GM21381 (cell line): ENCODE measurements at regions not wholly inside any gene's neighbourhood (a gene's known extent, or its start where the extent isn't known, plus 50 kb on each side); places are given as distances from the start of the nearest gene placed in this dataset.
"Not testable (repeated sequence)": the region's sequence is repeated elsewhere in the genome, so short reads cannot be mapped to it uniquely, and the experiment has no call there.

Experiments
- ATAC-seq: cut with Tn5 transposase; IDR thresholded peaks from one replicate; pipeline ENCODE4 v1.9.1; 2021; ENCODE audit warnings: mild to moderate bottlenecking, moderate library complexity; ENCODE audit not compliant: unreplicated experiment

DNA sequence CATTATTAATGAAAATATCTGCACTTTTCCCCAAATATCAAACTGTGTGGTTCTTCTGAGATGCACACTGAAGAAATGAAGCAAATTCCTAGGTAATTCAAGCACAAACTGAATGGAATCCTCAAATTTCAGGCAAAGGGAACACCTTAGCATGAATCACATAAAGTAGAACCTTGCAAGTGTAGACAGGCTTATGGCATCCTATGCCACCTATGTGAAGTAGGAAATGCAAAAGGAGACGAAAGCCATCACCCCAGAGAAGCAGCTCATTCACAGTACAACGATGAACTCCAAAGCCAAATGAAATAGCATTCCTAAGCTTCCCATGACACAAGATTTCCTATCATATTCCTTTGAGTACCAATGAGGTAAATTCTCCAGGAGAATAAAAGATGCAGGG lies 461.2 kb upstream of the RUNX1 start:
- ATAC-seq = no peak

DNA sequence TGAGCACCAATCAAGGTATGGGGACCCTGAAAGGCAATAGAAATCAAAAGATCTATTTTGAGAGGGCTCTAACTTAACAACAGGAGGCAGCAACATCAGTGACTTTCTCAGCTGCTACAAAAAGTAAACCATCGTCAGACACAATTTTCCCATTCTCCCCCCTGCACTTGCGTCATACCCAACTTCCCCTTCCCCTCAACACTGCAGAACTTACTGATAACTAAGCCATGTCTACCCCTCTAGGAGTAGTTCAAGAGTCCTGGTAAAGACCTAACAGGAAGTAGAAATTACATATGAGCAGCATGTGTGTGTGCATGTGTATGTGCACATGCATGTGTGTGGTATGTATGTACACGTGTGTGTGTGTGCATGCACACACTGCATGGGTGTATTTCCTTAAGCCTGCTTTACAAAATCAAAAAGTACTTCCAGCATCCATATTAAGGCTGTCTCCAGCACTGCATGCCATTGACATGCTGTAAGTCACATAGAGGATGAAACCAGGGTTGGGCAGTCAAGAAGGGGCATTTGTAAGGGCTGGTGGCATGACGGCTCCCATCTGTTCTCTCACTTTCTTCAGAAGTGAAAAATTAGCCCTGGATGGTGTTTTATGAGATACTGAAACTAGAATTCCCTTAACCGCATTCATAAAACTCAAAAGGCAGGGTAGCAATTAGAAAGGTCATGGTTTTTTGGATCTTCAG lies 460.1 kb upstream of the RUNX1 start:
- ATAC-seq = no peak

- no peak for ATAC-seq
Observed at GRCh38 chr21:35508139-35508888, 459.2 kb upstream of the RUNX1 start.

DNA sequence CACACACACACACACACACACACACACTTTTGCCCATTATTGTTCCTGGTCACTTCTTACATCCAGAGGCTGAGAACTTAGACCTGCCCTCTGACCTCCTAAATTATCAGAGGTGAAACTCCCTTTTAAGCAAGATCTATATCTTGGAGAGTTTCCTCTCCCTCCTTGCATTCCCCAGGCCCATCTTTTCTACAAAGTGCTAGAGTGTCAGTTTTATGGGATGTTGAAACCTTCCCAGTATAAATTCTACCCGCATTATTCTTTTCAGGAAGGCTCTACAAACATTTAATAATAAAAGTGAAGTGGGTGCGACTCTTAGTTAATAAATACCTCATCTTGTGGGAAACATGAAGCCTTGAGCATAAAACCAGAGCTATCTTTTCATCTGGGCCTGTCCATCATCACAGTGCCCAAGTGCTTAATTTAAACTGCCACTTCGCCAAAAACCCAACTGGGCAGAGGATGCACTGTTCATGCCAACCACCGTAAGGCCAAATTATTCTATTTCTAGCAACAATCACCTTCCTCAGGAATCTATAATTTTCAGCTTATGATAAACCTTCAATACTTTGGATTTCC lies 458.2 kb upstream of the RUNX1 start:
- ATAC-seq = no peak

DNA sequence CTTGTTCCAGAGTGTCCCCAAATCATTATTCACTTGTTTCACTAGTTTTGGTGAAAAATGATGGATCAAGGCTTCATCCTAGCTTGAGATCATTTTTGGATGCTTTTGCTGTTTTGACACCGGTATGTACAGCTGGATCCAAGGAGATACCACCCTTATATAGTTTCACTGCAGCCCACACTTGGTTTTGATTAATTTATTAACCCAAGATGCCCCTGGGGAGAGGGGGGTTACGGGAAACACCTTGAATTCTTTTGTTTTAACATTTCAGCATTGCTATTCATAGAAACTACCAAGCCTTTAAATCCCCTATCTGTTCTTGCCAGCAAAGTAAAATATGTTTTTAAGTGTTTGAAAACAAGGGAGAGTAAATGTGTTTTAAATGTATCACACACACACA lies 457.7 kb upstream of the RUNX1 start:
- no peak for ATAC-seq

GRCh38 chr21:35506352-35506751 lies 457.2 kb upstream of the RUNX1 start:
- no peak for ATAC-seq

GRCh38 chr21:35504951-35505466 lies 455.9 kb upstream of the RUNX1 start:
- ATAC-seq = no peak

GRCh38 chr21:35504277-35504676 lies 455.2 kb upstream of the RUNX1 start:
- ATAC-seq = no peak

DNA sequence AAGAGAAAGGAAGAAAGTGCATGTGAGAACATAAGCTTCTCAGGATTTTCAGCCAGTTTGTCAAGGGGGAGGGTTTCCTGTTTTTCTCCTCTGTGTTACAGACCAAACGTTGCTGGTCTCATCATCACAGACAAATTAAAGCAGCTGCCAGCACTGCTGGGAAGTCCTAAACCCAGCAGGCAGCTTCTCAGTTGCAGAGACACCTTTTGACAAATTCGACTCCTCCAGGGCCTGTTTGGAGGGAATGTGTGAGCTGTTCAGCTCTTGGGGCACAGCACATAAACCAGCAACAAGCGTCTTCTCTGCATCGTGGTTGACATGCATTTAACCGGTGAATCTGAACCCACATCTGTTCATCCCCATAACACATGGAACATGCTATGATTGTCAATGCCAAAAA lies 454.6 kb upstream of the RUNX1 start:
- no peak for ATAC-seq

DNA sequence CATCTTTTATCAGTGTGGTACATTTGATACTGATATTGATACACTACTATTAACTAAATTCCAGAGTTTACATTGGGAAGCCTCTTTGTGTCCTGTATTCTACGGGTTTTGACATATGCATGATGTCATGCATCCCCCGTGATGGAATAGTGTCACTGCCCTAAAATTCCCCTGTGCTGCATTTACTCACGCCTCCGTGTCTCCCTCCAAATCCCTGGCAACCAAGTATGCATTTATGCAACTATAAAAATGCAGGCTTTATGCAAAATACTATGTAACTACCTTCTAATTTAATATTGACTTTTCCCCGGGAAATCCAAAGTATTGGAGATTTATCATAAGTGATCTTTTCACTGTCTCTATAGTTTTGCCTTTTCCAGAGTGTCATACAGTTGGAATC lies 453.7 kb upstream of the RUNX1 start:
- no peak for ATAC-seq

DNA sequence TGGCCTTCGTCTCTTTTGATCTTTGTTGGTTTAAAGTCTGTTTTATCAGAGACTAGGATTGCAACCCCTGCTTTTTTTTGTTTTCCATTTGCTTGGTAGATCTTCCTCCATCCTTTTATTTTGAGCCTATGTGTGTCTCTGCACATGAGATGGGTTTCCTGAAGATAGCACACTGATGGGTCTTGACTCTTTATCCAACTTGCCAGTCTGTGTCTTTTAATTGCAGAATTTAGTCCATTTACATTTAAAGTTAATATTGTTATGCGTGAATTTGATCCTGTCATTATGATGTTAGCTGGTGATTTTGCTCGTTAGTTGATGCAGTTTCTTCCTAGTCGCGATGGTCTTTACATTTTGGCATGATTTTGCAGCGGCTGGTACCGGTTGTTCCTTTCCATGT lies 448.4 kb upstream of the RUNX1 start:
- not testable (repeated sequence) for ATAC-seq

DNA sequence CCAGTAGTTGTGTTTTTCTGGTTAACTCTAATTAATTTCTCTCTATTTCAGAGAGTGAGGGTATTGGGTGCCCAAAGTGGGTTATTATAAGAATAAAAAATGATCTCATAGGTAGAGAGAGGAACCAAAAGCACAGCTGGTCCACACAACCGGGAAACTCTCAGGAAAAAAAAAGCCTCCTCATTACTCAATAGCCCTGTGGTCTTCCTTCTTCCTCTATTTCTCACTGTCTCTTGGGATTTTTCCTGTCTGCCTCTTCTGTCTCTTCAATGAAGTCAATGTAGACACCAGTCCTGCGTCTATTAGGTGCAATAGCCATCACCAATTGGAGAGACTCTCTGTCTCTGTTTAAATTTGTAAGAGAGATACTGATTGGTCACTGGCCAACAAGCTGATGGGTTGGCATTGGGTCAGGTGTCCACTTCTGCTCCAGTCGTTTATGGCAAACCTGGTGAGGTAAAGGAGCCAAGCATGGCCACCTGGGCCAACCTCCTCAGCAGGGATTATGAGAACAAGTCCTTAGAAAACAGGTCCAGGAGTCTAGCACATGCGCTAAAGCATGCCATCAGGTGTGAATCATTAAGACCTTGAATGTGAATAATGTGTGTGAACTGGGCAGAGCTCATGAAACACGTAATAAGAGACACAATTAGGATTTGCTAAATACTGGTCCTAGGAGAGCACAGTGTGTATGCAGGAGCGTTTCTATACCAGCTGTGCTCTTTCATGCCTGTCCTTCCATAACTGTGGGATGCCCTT lies 443.0 kb upstream of the RUNX1 start:
- no peak for ATAC-seq

DNA sequence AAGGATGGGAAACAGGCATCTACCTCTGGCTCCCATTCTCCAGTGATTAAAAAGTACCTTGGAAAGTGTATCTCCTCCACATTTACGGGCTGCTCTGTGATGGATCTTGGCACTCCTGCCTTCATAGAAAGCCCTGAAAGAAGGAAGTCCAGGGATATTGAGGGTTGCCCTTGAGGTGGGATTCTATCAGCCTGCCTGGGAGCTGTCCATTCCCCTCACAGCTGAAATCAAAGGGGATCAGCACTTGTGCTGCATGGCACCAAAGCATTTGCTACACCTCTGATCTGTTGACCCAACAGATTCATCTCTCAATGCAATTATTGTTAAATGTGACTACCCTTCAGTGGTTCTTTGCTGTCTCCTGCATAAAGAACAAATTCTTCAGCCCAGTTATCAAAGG lies 442.0 kb upstream of the RUNX1 start:
- no peak for ATAC-seq

DNA sequence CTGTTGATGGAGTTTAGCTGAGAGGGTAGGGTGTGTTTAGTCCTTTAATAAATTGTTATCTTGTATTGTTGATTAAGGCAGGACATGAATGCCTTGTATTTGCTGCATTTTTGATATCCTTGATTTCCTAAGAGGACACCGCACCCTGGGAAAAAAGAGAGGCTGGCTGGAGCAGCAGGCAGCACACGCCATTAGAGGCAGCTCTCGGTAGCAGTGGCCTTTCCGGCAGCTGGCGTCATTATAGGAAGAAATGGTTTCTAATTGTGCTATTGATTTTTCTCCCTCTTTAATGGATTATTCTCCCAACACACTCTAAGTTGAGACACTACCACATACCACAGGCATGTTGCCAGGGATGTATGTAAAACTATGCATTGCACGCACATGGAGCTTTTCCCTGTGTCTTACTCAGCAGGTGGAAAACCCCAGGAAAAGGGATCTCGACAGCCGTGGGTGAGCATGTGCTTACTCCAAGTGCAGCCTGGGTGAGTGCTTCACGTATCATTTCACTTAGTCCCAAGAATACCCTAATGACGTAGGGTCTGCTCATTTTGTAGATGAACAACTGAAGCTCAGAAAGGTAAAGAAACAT lies 440.4 kb upstream of the RUNX1 start:
- ATAC-seq = no peak

GRCh38 chr21:35488946-35489345 lies 439.8 kb upstream of the RUNX1 start:
- ATAC-seq = no peak

DNA sequence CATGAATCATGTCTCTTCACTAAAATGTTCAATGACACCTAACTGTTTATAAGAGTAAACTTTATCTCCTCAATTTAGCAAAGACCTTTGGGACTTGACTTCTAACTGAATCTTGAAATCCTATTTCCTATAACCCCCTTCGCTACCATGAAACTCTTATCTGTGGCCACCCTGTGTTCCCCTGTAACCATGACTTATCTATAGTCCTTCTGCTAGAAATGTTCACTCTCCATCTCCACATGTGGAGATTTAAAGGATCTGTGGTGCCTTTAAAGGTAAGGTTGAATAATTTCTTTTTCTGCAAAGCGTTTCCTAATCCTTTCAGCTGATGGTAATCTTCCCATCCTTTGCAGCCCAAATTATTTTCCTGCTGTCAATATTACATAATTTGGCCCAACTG lies 436.3 kb upstream of the RUNX1 start:
- no peak for ATAC-seq

- no peak for ATAC-seq
Observed at GRCh38 chr21:35484851-35485250, 435.7 kb upstream of the RUNX1 start.

DNA sequence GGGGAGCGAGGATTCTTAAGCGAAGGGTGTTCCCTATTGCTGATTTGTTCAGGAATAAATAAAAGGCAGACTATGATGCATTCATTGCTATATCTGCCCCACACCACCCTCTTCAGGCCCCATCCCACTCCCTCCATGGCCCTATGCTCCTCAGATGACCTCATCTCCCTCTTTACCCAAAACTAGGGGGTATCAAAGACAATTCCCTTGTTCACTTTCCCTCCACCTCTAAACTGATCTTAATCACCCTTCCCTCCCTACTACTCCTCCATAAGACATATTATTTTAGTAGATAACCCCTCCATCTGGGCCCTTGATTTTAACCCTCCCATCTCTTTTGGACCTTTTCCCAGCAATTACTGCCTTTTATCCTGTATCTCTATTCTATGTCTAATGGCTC lies 434.9 kb upstream of the RUNX1 start:
- no peak for ATAC-seq

DNA sequence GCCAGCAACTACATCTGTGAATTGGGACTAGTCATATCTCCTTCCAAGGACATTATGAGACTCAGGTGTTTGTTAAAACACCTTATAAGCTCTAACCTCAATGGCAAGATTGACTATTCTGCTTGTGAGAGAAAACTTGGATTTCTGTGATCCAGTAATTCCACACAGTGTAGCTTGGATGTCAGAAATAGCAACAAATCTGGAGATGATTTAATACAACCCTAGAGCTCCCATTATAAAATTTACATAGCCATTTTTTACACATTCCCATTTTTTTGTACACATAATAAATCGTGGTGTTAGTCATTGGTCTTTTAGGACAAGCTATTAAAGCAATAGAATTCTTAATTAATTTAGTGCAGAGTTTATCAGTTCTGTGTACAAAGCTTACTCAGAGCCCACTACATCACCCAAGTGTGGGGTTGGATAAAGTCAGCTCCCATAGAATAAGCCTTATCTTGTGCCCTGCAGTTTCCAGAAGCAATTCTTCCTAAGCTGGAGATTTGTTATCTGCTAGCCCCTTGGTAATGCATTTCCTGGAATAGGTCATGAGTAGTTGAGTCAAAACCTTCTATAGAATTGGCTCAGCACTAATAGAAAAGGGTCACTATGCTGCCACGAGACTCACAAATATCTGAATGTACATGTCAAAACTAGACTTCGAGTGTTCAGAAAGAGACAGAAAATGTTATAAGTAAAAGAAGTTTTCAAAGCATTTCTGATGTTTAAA lies 434.0 kb upstream of the RUNX1 start:
- ATAC-seq = no peak

- ATAC-seq = no peak
Observed at GRCh38 chr21:35482096-35482495, 433.0 kb upstream of the RUNX1 start.
